ENCODE measurements at regions not wholly inside any gene's neighbourhood (a gene's known extent, or its start where the extent isn't known, plus 50 kb on each side); places are given as distances from the start of the nearest gene placed in this dataset.

GRCh38 chr10:59007307-59008025 is 169.0 kb upstream of the PHYHIPL start:
- Histone ChIP-seq H3K27ac (ENCODE audit: low read depth in 1 of 2, low read length in 1 of 2) (no peak overlapping the region), H3K9ac (ENCODE audit: insufficient read depth in 1 of 2, low read length in 2 of 2) (no peak overlapping the region), H3K9me3 (ENCODE audit: control insufficient read depth in 4 of 4, insufficient read depth in 3 of 4, low read length in 3 of 4) (no peaks in the 10 kb centered on the region), H3K4me1 (ENCODE audit: control insufficient read depth in 5 of 5, insufficient read depth in 5 of 5, low read length in 5 of 5) (no peaks in the 10 kb centered on the region), H3K36me3 (ENCODE audit: control insufficient read depth in 4 of 4, insufficient read depth in 4 of 4, low read length in 4 of 4) (no peaks in the 10 kb centered on the region), H3K27me3 (ENCODE audit: control insufficient read depth in 3 of 3, insufficient read depth in 3 of 3, low read length in 2 of 3) (no peaks in the 10 kb centered on the region), H3K4me3 (no peak overlapping the region)
- ATAC-seq (ENCODE audit: insufficient read depth, low FRiP score), result no peak
- TF ChIP-seq CTCF (IDR thresholded peaks at IDR 0.05; ENCODE audit: control extremely low read depth, extremely low read depth), result no peak
- no peak for DNase-seq
- WGBS, 2 donors, result 78 to 85% methylated on average over 3 of the region's 3 CpGs

GRCh38 chr10:59008452-59008851 is 168.0 kb upstream of the PHYHIPL start:
- Histone ChIP-seq H3K36me3 (ENCODE audit: control insufficient read depth in 4 of 4, insufficient read depth in 4 of 4, low read length in 4 of 4) (no peaks in the 10 kb centered on the region), H3K4me1 (ENCODE audit: control insufficient read depth in 5 of 5, insufficient read depth in 5 of 5, low read length in 5 of 5) (no peaks in the 10 kb centered on the region), H3K27me3 (ENCODE audit: control insufficient read depth in 3 of 3, insufficient read depth in 3 of 3, low read length in 2 of 3) (no peaks in the 10 kb centered on the region), H3K9ac (ENCODE audit: insufficient read depth in 1 of 2, low read length in 2 of 2) (no peak overlapping the region), H3K9me3 (ENCODE audit: control insufficient read depth in 4 of 4, insufficient read depth in 3 of 4, low read length in 3 of 4) (no peaks in the 10 kb centered on the region), H3K27ac (ENCODE audit: low read depth in 1 of 2, low read length in 1 of 2) (no peak overlapping the region), H3K4me3 (no peak overlapping the region)
- peak in 1 of 3 donors; percentile 10 for DNase-seq
- TF ChIP-seq CTCF (IDR thresholded peaks at IDR 0.05; ENCODE audit: control extremely low read depth, extremely low read depth), result no peak
- no peak for ATAC-seq (ENCODE audit: insufficient read depth, low FRiP score)
- 51 to 70% methylated on average over 1 of the region's 1 CpG for WGBS, 2 donors

GRCh38 chr10:59011972-59012632 is 164.3 kb upstream of the PHYHIPL start:
- no peak overlapping the region for H3K27ac ChIP-seq (ENCODE audit: low read depth in 1 of 2, low read length in 1 of 2)
- DNase-seq, result no peak

More at GRCh38 chr10:59011972-59012632, 164.3 kb upstream of the PHYHIPL start:
- no peak for TF ChIP-seq CTCF (IDR thresholded peaks at IDR 0.05; ENCODE audit: control extremely low read depth, extremely low read depth)
- WGBS, 2 donors, result 77 to 84% methylated on average over 7 of the region's 7 CpGs
- Histone ChIP-seq H3K4me3 (no peak overlapping the region), H3K4me1 (ENCODE audit: control insufficient read depth in 5 of 5, insufficient read depth in 5 of 5, low read length in 5 of 5) (no peaks in the 10 kb centered on the region), H3K27me3 (ENCODE audit: control insufficient read depth in 3 of 3, insufficient read depth in 3 of 3, low read length in 2 of 3) (no peaks in the 10 kb centered on the region), H3K9ac (ENCODE audit: insufficient read depth in 1 of 2, low read length in 2 of 2) (no peak overlapping the region), H3K36me3 (ENCODE audit: control insufficient read depth in 4 of 4, insufficient read depth in 4 of 4, low read length in 4 of 4) (no peaks in the 10 kb centered on the region), H3K9me3 (ENCODE audit: control insufficient read depth in 4 of 4, insufficient read depth in 3 of 4, low read length in 3 of 4) (no peaks in the 10 kb centered on the region)
- ATAC-seq (ENCODE audit: insufficient read depth, low FRiP score), result no peak

All from lung (tissue), 11 donors.